Keratinocyte (primary cell): ENCODE measurements at regions not wholly inside any gene's neighbourhood (a gene's known extent, or its start where the extent isn't known, plus 50 kb on each side); places are given as distances from the start of the nearest gene placed in this dataset.

Source experiments
- DNase-seq: peaks from one replicate; pipeline ENCODE4 v3.0.0-alpha.2; 2011; ENCODE audit warnings: low read depth, missing footprints, low spot score
- FAIRE-seq: peaks from 2 replicates; lab custom pipeline; 2011; peaks lifted over from hg19 to GRCh38; lab: Jason Lieb, UNC
- H2AFZ ChIP-seq: 2 replicates; pipeline ENCODE4 v1.6.0; 2012; ENCODE audit warnings: low read length, control low read depth, inconsistent platforms; ENCODE audit not compliant: control insufficient read depth
- H3K27ac ChIP-seq: 2 replicates; pipeline ENCODE4 v1.5.1; 2011; ENCODE audit warnings: low read length; ENCODE audit not compliant: control insufficient read depth, insufficient read depth
- H3K27me3 ChIP-seq: 3 replicates; pipeline ENCODE4 v1.6.0; 2011; ENCODE audit warnings: low read length; ENCODE audit not compliant: control insufficient read depth, insufficient read depth; ENCODE audit errors: extremely low read depth
- H3K36me3 ChIP-seq, 2 experiments: 2 replicates in 1 of 2; 3 replicates in 1 of 2; pipeline ENCODE4 v1.5.1; 2011; ENCODE audit warnings: low read length in 2 of 2, mild to moderate bottlenecking in 1 of 2; ENCODE audit not compliant: control insufficient read depth in 2 of 2, insufficient read depth in 2 of 2; ENCODE audit errors: extremely low read depth in 1 of 2
- H3K4me1 ChIP-seq: 3 replicates; pipeline ENCODE4 v1.5.1; 2011; ENCODE audit warnings: low read length; ENCODE audit not compliant: control insufficient read depth, insufficient read depth; ENCODE audit errors: extremely low read depth
- H3K4me2 ChIP-seq: 3 replicates; pipeline ENCODE4 v1.6.0; 2011; ENCODE audit warnings: low read depth, low read length; ENCODE audit not compliant: control insufficient read depth, insufficient read depth; ENCODE audit errors: extremely low read depth
- H3K4me3 ChIP-seq, 3 experiments: fragments of 200-600 bp in 1 of 3; sonication (generic) in 1 of 3; 2 replicates in 2 of 3; 3 replicates in 1 of 3; pipeline ENCODE4 v1.5.1; 2011 to 2016; ENCODE audit warnings: low read length in 3 of 3, mild to moderate bottlenecking in 3 of 3, control low read depth in 2 of 3, inconsistent platforms in 1 of 3, low read depth in 1 of 3, mixed read lengths in 1 of 3, mixed run types in 1 of 3, moderate library complexity in 1 of 3; ENCODE audit not compliant: control insufficient read depth in 2 of 3, insufficient read depth in 2 of 3; ENCODE audit errors: extremely low read depth in 1 of 3
- H3K79me2 ChIP-seq: 2 replicates; pipeline ENCODE4 v1.6.0; 2012; ENCODE audit warnings: low read length; ENCODE audit not compliant: control insufficient read depth, insufficient read depth
- H3K9ac ChIP-seq: 3 replicates; pipeline ENCODE4 v1.6.0; 2011; ENCODE audit warnings: low read length; ENCODE audit not compliant: control insufficient read depth, insufficient read depth; ENCODE audit errors: extremely low read depth
- H3K9me1 ChIP-seq: 3 replicates; pipeline ENCODE4 v1.6.0; 2011; ENCODE audit warnings: low read length; ENCODE audit not compliant: control insufficient read depth, insufficient read depth; ENCODE audit errors: extremely low read depth
- H3K9me3 ChIP-seq: 2 replicates; pipeline ENCODE4 v1.5.1; 2012; ENCODE audit warnings: low read depth, low read length; ENCODE audit not compliant: control insufficient read depth
- H4K20me1 ChIP-seq: 3 replicates; pipeline ENCODE4 v1.6.0; 2011; ENCODE audit warnings: low read length; ENCODE audit not compliant: control insufficient read depth, insufficient read depth; ENCODE audit errors: extremely low read depth
- EZH2 ChIP-seq: IDR thresholded peaks from one replicate; pipeline ENCODE4 v1.6.1; 2012; ENCODE audit warnings: inconsistent platforms, mild to moderate bottlenecking, low read length, moderate library complexity
- dilution Hi-C: fragments of 300-500 bp; cut with MboI; formaldehyde crosslinking; loops from one replicate; pipeline ENCODE4 v1.7.0; 2020; ENCODE audit warnings: low sequenced_read_pairs; ENCODE audit not compliant: extremely low pct_ligation_motif_present
- TF ChIP-seq, protein P1 (sequence below), 3 experiments: IDR thresholded peaks in 1 of 3; conservative IDR thresholded peaks in 1 of 3; optimal IDR thresholded peaks in 1 of 3; 2 replicates in 2 of 3; 3 replicates in 1 of 3; pipeline versions ENCODE3 to v1.5.1; 2011; ENCODE audit warnings: low read length in 3 of 3, mild to moderate bottlenecking in 3 of 3, moderate library complexity in 2 of 3, control low read depth in 1 of 3, inconsistent platforms in 1 of 3; ENCODE audit not compliant: insufficient read depth in 2 of 3; ENCODE audit errors: extremely low read depth in 1 of 3

DNA sequence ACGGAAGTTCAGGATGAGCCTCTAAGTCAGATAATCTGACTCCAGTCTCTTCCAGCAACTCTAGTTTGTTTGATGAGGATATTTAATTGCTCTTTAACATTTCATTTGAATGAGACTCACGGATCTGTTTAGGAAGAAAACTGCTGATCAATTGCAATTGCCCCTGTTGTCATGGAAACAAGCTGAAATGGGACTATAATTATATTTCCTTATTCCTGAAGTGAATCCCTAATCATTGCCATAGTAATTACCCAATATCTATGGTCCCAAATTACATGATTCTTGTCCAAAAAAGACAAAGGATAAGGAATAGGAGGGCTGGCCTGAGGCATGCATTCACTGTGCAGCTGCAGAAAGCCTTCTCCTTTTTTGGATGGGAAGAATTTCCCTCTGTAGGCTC lies 105.3 kb downstream of the AASDH start:
- no peak overlapping the region for H3K4me3 ChIP-seq
- dilution Hi-C loops = no loop called here

DNA sequence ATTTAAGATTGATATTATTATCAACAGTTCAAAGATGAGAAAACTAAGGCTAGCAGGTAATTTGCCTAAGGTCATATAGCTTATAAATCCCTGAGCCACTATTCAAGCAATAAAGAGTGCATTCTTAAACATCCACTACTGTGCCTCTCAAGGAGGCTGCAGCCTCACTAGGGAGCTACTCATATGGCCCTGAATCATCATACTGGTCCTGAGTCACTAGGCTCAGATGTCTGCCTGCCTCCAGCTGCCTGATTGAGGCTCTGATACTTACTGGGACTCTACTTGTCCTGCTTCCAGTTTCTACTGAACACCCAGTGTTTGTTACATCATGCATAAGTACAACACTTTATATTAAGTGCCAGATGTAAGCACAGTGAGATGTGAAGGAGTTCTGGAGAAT lies 110.7 kb downstream of the AASDH start:
- H3K27ac ChIP-seq = no peak overlapping the region
- no peak for TF ChIP-seq EZH2
- TF ChIP-seq, protein P1, sequence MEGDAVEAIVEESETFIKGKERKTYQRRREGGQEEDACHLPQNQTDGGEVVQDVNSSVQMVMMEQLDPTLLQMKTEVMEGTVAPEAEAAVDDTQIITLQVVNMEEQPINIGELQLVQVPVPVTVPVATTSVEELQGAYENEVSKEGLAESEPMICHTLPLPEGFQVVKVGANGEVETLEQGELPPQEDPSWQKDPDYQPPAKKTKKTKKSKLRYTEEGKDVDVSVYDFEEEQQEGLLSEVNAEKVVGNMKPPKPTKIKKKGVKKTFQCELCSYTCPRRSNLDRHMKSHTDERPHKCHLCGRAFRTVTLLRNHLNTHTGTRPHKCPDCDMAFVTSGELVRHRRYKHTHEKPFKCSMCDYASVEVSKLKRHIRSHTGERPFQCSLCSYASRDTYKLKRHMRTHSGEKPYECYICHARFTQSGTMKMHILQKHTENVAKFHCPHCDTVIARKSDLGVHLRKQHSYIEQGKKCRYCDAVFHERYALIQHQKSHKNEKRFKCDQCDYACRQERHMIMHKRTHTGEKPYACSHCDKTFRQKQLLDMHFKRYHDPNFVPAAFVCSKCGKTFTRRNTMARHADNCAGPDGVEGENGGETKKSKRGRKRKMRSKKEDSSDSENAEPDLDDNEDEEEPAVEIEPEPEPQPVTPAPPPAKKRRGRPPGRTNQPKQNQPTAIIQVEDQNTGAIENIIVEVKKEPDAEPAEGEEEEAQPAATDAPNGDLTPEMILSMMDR (optimal IDR thresholded peaks at IDR 0.05 in 1 of 3, IDR thresholded peaks at IDR 0.05 in 1 of 3, conservative IDR thresholded peaks at IDR 0.05 in 1 of 3; ENCODE audit: extremely low read depth in 1 of 3, insufficient read depth in 2 of 3, low read length in 3 of 3) = no peak
- H3K79me2 ChIP-seq = no peaks in the 10 kb centered on the region
- H3K9me1 ChIP-seq = no peaks in the 10 kb centered on the region
- DNase-seq (no peak), FAIRE-seq (no peak)
- H4K20me1 ChIP-seq = no peaks in the 10 kb centered on the region
- no peaks in the 10 kb centered on the region for H3K27me3 ChIP-seq
- no peak overlapping the region for H3K4me3 ChIP-seq
- no peak overlapping the region for H2AFZ ChIP-seq
- H3K4me2 ChIP-seq = no peak overlapping the region
- no peak overlapping the region for H3K9ac ChIP-seq
- dilution Hi-C loops = no loop called here
- no peaks in the 10 kb centered on the region for H3K4me1 ChIP-seq
- no peaks in the 10 kb centered on the region for H3K36me3 ChIP-seq
- H3K9me3 ChIP-seq = no peaks in the 10 kb centered on the region

More for the DNA sequence above, 105.3 kb downstream of the AASDH start:
- H3K9ac ChIP-seq = no peak overlapping the region
- no peaks in the 10 kb centered on the region for H3K9me1 ChIP-seq
- TF ChIP-seq EZH2 = no peak
- H4K20me1 ChIP-seq = no peaks in the 10 kb centered on the region
- no peaks in the 10 kb centered on the region for H3K79me2 ChIP-seq
- H3K36me3 ChIP-seq = no peaks in the 10 kb centered on the region
- FAIRE-seq = no peak
- H2AFZ ChIP-seq = no peak overlapping the region
- H3K9me3 ChIP-seq = no peaks in the 10 kb centered on the region
- DNase-seq = no peak
- no peaks in the 10 kb centered on the region for H3K4me1 ChIP-seq
- no peak overlapping the region for H3K27ac ChIP-seq
- no peak overlapping the region for H3K4me2 ChIP-seq
- no peaks in the 10 kb centered on the region for H3K27me3 ChIP-seq

DNA sequence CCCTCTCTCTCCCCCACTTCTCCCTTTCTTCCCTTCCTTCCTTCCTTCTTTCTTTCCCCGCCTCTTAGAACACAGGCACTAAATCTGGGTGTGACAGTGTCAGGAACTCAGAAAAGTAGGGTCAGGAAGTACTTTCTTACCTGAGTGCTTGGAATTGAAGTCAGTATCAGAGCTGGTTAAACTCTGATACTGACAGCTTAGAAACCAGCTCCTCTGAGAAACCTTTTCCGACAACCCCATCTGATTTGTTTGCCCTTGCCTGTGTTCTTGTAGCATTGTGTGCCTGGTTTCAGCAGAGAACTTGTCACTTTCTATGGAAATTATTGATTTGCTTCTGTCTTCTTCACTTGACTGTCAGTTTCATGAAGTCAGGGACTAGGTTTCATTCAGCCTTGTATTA lies 113.9 kb downstream of the AASDH start:
- Histone ChIP-seq H2AFZ (no peak overlapping the region), H4K20me1 (no peaks in the 10 kb centered on the region), H3K9ac (no peak overlapping the region), H3K4me2 (no peak overlapping the region), H3K79me2 (no peaks in the 10 kb centered on the region), H3K9me3 (no peaks in the 10 kb centered on the region), H3K4me3 (no peak overlapping the region), H3K36me3 (no peaks in the 10 kb centered on the region), H3K27ac (no peak overlapping the region), H3K4me1 (no peaks in the 10 kb centered on the region), H3K9me1 (no peaks in the 10 kb centered on the region), H3K27me3 (no peaks in the 10 kb centered on the region)
- TF ChIP-seq EZH2 = no peak
- TF ChIP-seq, protein P1 (optimal IDR thresholded peaks at IDR 0.05 in 1 of 3, IDR thresholded peaks at IDR 0.05 in 1 of 3, conservative IDR thresholded peaks at IDR 0.05 in 1 of 3; ENCODE audit: extremely low read depth in 1 of 3, insufficient read depth in 2 of 3, low read length in 3 of 3) = no peak
- DNase-seq = no peak
- dilution Hi-C loops = no loop called here
- FAIRE-seq = no peak
